ENCODE measurements at regions not wholly inside any gene's neighbourhood (a gene's known extent, or its start where the extent isn't known, plus 50 kb on each side); places are given as distances from the start of the nearest gene placed in this dataset.

- Histone ChIP-seq H3K36me3 (ENCODE audit: control insufficient read depth in 2 of 2, insufficient read depth in 1 of 2, low read length in 2 of 2) (no peaks in the 10 kb centered on the region), H3K4me3 (ENCODE audit: low read depth, low read length) (no peak overlapping the region), H3K27ac (ENCODE audit: extremely low read depth, low read depth, low read length) (no peak overlapping the region), H3K9me3 (ENCODE audit: control insufficient read depth, insufficient read depth, low read depth, low read length) (no peaks in the 10 kb centered on the region), H3K4me1 (ENCODE audit: control insufficient read depth, insufficient read depth, low read length) (no peaks in the 10 kb centered on the region)
- TF ChIP-seq ZSCAN18 (tag by site-specific recombination; IDR thresholded peaks at IDR 0.05) (no peak), ZNF248 (tag by site-specific recombination; IDR thresholded peaks at IDR 0.05) (no peak), ZSCAN16 (tag by site-specific recombination; IDR thresholded peaks at IDR 0.05) (no peak), ZIC2 (tag by site-specific recombination; IDR thresholded peaks at IDR 0.05) (no peak), ZNF549 (tag by site-specific recombination; IDR thresholded peaks at IDR 0.05) (no peak), ZFP69B (tag by site-specific recombination; IDR thresholded peaks at IDR 0.05) (no peak)
- CTCF ChIA-PET: no interaction called here
- POLR2A ChIA-PET: no interaction called here
These were observed 67.3 kb upstream of the MAGEB18 start for GRCh38 chrX:26070882-26071281.

- Histone ChIP-seq H3K9me3 (ENCODE audit: control insufficient read depth, insufficient read depth, low read depth, low read length) (no peaks in the 10 kb centered on the region), H3K4me1 (ENCODE audit: control insufficient read depth, insufficient read depth, low read length) (no peaks in the 10 kb centered on the region), H3K36me3 (ENCODE audit: control insufficient read depth in 2 of 2, insufficient read depth in 1 of 2, low read length in 2 of 2) (no peaks in the 10 kb centered on the region), H3K4me3 (ENCODE audit: low read depth, low read length) (no peak overlapping the region), H3K27ac (ENCODE audit: extremely low read depth, low read depth, low read length) (no peak overlapping the region)
- POLR2A ChIA-PET: no interaction called here
- CTCF ChIA-PET: interaction anchor here (0.5 kb wide), 1 partner anchor 102 kb away, joined by 5 read pairs; no protein-coding TSS in a partner anchor
- TF ChIP-seq BCL11A (tag by site-specific recombination; IDR thresholded peaks at IDR 0.05; ENCODE audit: low read depth): no peak
- no peak for TF ChIP-seq ZNF24 (tag by site-specific recombination; IDR thresholded peaks at IDR 0.05)
- no peak for TF ChIP-seq TRIM28 (IDR thresholded peaks at IDR 0.05; ENCODE audit: borderline replicate concordance, low read length)
- no peak for TF ChIP-seq ZNF654 (tag by site-specific recombination; IDR thresholded peaks at IDR 0.05; ENCODE audit: low read depth)
- TF ChIP-seq ZNF19 (tag by site-specific recombination; IDR thresholded peaks at IDR 0.05; ENCODE audit: low read depth): no peak
- TF ChIP-seq ZNF626 (tag by site-specific recombination; IDR thresholded peaks at IDR 0.05): no peak
- TF ChIP-seq ZBTB48 (tag by site-specific recombination; IDR thresholded peaks at IDR 0.05): no peak
- no peak for TF ChIP-seq ZNF426 (tag by site-specific recombination; IDR thresholded peaks at IDR 0.05)
- no peak for TF ChIP-seq ZNF223 (tag by site-specific recombination; IDR thresholded peaks at IDR 0.05)
- TF ChIP-seq ZBTB44 (tag by site-specific recombination; IDR thresholded peaks at IDR 0.05): no peak
- TF ChIP-seq ZNF404 (tag by site-specific recombination; IDR thresholded peaks at IDR 0.05): no peak
- no peak for TF ChIP-seq ZSCAN4 (tag by site-specific recombination; IDR thresholded peaks at IDR 0.05)
- no peak for TF ChIP-seq SCRT2 (tag by site-specific recombination; IDR thresholded peaks at IDR 0.05)
- no peak for TF ChIP-seq ZNF37A (tag by site-specific recombination; IDR thresholded peaks at IDR 0.05)
- TF ChIP-seq ZNF148 (tag by site-specific recombination; IDR thresholded peaks at IDR 0.05; ENCODE audit: borderline replicate concordance): no peak
- no peak for TF ChIP-seq ZNF785 (tag by site-specific recombination; IDR thresholded peaks at IDR 0.05)
- TF ChIP-seq ZNF114 (tag by site-specific recombination; IDR thresholded peaks at IDR 0.05): no peak
- no peak for TF ChIP-seq ZNF280C (tag by site-specific recombination; IDR thresholded peaks at IDR 0.05)
- TF ChIP-seq HOXD13 (CRISPR knock-in tag; IDR thresholded peaks at IDR 0.05; ENCODE audit: borderline replicate concordance): no peak
- TF ChIP-seq KLF10 (tag by site-specific recombination; IDR thresholded peaks at IDR 0.05): no peak
These were observed 66.5 kb upstream of the MAGEB18 start for GRCh38 chrX:26071618-26072017.

Data from HEK293 (cell line).